Adrenal gland (tissue), 5 donors: ENCODE measurements at regions not wholly inside any gene's neighbourhood (a gene's known extent, or its start where the extent isn't known, plus 50 kb on each side); places are given as distances from the start of the nearest gene placed in this dataset.

Source experiments
- POLR2A ChIP-seq, 2 donors: fragments of 450-650 bp; IDR thresholded peaks; one replicate each; pipeline ENCODE4 v1.6.1; 2017; ENCODE audit warnings: antibody characterized with exemption in 2 of 2, mild to moderate bottlenecking in 2 of 2, moderate library complexity in 1 of 2
- TF ChIP-seq, protein P1 (sequence below), 6 experiments: fragments of 450-650 bp in 4 of 6; fragments of 200-600 bp in 2 of 6; sonication (generic) in 1 of 6; IDR thresholded peaks; 1 replicate in 5 of 6; 2 replicates in 1 of 6; pipeline versions ENCODE4 v1.5.1 to v1.8.0; 2016 to 2021; ENCODE audit warnings: antibody characterized with exemption in 6 of 6, mild to moderate bottlenecking in 2 of 6, moderate library complexity in 1 of 6
- donor health status: DM: no; HTN: no; CAD: no.

DNA sequence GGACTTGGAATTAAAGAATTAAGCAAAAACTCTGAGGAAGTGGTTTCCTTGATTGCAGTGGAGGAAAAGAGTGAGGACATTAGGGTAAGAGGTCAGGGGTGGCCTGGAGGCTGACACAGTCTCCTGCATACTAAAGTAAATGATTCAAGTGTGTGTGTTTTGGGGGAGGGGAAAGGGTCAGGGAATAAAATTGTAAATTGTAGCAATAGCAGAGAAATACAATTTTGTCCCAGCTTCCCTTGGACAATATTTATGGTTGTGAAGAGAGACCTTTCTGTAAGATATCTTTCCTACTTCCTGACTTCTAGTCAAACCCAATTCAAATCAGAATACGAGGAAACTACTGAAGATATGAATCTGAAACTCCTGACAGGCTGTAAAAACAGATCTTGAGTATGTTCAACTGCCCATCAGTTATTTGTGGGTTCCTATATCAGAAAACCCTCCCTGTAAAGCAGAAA is 143.4 kb upstream of the HMGN3 start:
- TF ChIP-seq, protein P1, sequence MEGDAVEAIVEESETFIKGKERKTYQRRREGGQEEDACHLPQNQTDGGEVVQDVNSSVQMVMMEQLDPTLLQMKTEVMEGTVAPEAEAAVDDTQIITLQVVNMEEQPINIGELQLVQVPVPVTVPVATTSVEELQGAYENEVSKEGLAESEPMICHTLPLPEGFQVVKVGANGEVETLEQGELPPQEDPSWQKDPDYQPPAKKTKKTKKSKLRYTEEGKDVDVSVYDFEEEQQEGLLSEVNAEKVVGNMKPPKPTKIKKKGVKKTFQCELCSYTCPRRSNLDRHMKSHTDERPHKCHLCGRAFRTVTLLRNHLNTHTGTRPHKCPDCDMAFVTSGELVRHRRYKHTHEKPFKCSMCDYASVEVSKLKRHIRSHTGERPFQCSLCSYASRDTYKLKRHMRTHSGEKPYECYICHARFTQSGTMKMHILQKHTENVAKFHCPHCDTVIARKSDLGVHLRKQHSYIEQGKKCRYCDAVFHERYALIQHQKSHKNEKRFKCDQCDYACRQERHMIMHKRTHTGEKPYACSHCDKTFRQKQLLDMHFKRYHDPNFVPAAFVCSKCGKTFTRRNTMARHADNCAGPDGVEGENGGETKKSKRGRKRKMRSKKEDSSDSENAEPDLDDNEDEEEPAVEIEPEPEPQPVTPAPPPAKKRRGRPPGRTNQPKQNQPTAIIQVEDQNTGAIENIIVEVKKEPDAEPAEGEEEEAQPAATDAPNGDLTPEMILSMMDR (IDR thresholded peaks at IDR 0.05) = no peak
- TF ChIP-seq POLR2A (IDR thresholded peaks at IDR 0.05) = no peak
